ENCODE measurements at regions not wholly inside any gene's neighbourhood (a gene's known extent, or its start where the extent isn't known, plus 50 kb on each side); places are given as distances from the start of the nearest gene placed in this dataset.

DNA sequence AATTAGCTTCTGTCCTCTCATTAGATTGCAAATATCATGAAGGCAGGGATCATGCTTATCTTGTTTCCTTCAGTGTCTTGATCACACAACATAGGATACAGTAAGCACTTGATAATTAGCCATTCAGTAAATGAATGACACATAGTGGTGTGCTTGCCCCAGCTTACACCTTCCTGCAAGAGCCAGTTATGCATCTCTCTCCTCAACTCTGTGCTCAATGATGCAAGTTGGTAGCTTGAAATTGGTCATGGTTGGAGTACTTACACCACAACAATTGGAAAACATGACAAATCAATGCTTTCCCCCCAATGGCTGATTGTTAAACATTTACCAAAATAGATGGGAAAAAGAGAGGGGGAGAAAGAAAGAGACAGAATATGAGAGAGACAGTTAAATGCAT lies 129.2 kb downstream of the NUF2 start:
- TF ChIP-seq, protein P1, sequence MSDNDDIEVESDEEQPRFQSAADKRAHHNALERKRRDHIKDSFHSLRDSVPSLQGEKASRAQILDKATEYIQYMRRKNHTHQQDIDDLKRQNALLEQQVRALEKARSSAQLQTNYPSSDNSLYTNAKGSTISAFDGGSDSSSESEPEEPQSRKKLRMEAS (IDR thresholded peaks at IDR 0.05): no peak
- TF ChIP-seq EP300 (IDR thresholded peaks at IDR 0.05; ENCODE audit: borderline replicate concordance) (no peak), TAF1 (IDR thresholded peaks at IDR 0.05; ENCODE audit: low read depth) (no peak), YY1 (IDR thresholded peaks at IDR 0.05; ENCODE audit: low read depth) (no peak), TEAD4 (IDR thresholded peaks at IDR 0.05) (no peak), CREB1 (IDR thresholded peaks at IDR 0.05; ENCODE audit: low read depth) (no peak), ZBTB7A (IDR thresholded peaks at IDR 0.05; ENCODE audit: low read depth) (no peak), NFIC (IDR thresholded peaks at IDR 0.05) (no peak), TCF12 (IDR thresholded peaks at IDR 0.05; ENCODE audit: low read depth) (no peak), RAD21 (IDR thresholded peaks at IDR 0.05; ENCODE audit: low read depth) (no peak)
- TF ChIP-seq, protein P2, sequence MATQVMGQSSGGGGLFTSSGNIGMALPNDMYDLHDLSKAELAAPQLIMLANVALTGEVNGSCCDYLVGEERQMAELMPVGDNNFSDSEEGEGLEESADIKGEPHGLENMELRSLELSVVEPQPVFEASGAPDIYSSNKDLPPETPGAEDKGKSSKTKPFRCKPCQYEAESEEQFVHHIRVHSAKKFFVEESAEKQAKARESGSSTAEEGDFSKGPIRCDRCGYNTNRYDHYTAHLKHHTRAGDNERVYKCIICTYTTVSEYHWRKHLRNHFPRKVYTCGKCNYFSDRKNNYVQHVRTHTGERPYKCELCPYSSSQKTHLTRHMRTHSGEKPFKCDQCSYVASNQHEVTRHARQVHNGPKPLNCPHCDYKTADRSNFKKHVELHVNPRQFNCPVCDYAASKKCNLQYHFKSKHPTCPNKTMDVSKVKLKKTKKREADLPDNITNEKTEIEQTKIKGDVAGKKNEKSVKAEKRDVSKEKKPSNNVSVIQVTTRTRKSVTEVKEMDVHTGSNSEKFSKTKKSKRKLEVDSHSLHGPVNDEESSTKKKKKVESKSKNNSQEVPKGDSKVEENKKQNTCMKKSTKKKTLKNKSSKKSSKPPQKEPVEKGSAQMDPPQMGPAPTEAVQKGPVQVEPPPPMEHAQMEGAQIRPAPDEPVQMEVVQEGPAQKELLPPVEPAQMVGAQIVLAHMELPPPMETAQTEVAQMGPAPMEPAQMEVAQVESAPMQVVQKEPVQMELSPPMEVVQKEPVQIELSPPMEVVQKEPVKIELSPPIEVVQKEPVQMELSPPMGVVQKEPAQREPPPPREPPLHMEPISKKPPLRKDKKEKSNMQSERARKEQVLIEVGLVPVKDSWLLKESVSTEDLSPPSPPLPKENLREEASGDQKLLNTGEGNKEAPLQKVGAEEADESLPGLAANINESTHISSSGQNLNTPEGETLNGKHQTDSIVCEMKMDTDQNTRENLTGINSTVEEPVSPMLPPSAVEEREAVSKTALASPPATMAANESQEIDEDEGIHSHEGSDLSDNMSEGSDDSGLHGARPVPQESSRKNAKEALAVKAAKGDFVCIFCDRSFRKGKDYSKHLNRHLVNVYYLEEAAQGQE (IDR thresholded peaks at IDR 0.05; ENCODE audit: low read depth): no peak
- TF ChIP-seq, protein P3, sequence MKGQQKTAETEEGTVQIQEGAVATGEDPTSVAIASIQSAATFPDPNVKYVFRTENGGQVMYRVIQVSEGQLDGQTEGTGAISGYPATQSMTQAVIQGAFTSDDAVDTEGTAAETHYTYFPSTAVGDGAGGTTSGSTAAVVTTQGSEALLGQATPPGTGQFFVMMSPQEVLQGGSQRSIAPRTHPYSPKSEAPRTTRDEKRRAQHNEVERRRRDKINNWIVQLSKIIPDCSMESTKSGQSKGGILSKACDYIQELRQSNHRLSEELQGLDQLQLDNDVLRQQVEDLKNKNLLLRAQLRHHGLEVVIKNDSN (IDR thresholded peaks at IDR 0.05): no peak
